ENCODE measurements at regions not wholly inside any gene's neighbourhood (a gene's known extent, or its start where the extent isn't known, plus 50 kb on each side); places are given as distances from the start of the nearest gene placed in this dataset.
"Not testable (repeated sequence)": the region's sequence is repeated elsewhere in the genome, so short reads cannot be mapped to it uniquely, and the experiment has no call there.

DNA sequence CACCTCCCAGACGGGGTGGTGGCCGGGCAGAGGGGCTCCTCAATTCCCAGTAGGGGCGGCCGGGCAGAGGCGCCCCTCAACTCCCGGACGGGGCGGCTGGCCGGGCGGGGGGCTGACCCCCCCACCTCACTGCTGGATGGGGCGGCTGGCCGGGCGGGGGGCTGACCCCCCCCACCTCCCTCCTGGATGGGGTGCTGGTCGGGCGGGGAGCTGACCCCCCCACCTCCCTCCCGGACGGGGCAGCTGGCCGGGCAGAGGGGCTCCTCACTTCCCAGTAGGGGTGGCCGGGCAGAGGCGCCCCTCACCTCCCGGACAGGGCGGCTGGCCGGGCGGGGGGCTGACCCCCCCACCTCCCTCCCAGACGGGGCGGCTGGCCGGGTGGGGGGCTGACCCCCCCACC lies 148.8 kb upstream of the CCZ1B start:
- TF ChIP-seq, protein P1, sequence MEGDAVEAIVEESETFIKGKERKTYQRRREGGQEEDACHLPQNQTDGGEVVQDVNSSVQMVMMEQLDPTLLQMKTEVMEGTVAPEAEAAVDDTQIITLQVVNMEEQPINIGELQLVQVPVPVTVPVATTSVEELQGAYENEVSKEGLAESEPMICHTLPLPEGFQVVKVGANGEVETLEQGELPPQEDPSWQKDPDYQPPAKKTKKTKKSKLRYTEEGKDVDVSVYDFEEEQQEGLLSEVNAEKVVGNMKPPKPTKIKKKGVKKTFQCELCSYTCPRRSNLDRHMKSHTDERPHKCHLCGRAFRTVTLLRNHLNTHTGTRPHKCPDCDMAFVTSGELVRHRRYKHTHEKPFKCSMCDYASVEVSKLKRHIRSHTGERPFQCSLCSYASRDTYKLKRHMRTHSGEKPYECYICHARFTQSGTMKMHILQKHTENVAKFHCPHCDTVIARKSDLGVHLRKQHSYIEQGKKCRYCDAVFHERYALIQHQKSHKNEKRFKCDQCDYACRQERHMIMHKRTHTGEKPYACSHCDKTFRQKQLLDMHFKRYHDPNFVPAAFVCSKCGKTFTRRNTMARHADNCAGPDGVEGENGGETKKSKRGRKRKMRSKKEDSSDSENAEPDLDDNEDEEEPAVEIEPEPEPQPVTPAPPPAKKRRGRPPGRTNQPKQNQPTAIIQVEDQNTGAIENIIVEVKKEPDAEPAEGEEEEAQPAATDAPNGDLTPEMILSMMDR (conservative IDR thresholded peaks at IDR 0.05): not testable (repeated sequence)
- not testable (repeated sequence) for TF ChIP-seq ZFX (IDR thresholded peaks at IDR 0.05)
